HG02610 (cell line): ENCODE measurements at regions not wholly inside any gene's neighbourhood (a gene's known extent, or its start where the extent isn't known, plus 50 kb on each side); places are given as distances from the start of the nearest gene placed in this dataset.

Experiments
- ATAC-seq: cut with Tn5 transposase; IDR thresholded peaks from one replicate; pipeline ENCODE4 v1.9.1; 2021; ENCODE audit warnings: mild to moderate bottlenecking, moderate library complexity; ENCODE audit not compliant: unreplicated experiment

GRCh38 chr3:43932921-43933320, 242.2 kb downstream of the ABHD5 start:
- ATAC-seq, result no peak

GRCh38 chr3:43948013-43948412, 257.3 kb downstream of the ABHD5 start:
- ATAC-seq, result no peak

- ATAC-seq, result no peak
These were observed 258.9 kb downstream of the ABHD5 start for GRCh38 chr3:43949594-43949993.

DNA sequence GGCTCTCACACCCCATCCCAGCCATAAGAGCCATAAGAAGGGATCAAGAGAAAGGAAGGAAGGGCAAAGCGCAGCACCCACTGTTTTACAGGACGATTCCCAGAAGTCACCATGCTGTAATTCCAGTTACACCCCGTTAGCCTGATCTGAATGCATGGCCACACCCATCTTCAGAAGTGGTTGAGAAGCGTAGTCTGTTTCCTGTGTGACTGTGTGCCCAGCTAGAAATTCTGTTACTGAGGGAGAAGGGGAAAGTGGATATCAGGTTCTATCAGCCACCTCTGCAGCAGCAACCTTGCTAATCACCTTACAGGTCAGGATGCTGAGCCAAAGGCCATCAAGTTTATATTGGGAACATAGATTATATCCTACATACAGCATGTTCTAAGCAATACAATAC, 260.0 kb downstream of the ABHD5 start:
- no peak for ATAC-seq

- no peak for ATAC-seq
These were observed 261.1 kb downstream of the ABHD5 start for GRCh38 chr3:43951813-43952212.

DNA sequence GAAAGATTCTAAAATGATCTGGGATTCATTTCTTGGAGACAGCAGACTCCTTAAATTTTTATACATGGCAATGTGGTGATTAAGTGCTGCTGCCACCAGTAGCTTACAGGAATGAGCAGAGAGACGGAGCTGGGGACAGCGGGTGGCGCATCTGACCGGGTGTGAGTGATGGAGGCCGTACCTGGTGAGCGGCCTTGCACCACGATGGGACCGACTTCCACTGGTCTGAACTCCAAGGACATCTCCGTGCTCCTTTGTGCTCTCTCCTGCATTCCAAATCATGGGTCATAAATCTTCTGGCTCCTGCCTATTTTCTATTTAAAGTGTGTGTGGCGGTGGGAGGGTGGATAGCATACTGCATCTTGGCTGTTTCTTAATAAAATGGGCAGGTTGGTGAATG, 262.6 kb downstream of the ABHD5 start:
- no peak for ATAC-seq

GRCh38 chr3:43953814-43954692, 263.3 kb downstream of the ABHD5 start:
- no peak for ATAC-seq

DNA sequence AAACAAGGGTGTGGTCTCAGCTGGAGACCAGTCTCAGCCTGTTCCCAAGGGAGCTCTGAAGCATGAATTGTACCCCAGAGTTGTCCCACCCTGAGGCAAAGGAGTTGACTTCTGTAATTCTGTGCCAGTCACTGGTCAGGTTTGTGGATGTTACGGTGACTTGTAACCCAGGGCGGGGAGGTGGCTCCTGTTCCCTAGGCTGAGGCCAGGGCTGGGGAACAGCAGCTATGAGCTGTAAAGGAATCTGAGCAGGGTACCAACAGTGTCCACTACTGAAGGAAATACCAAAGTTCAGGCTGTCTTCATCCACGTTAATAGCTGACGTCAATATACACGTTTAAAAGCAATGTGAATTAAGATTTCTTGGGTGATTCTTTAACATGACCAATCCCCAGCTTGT, 266.2 kb downstream of the ABHD5 start:
- ATAC-seq, result no peak

DNA sequence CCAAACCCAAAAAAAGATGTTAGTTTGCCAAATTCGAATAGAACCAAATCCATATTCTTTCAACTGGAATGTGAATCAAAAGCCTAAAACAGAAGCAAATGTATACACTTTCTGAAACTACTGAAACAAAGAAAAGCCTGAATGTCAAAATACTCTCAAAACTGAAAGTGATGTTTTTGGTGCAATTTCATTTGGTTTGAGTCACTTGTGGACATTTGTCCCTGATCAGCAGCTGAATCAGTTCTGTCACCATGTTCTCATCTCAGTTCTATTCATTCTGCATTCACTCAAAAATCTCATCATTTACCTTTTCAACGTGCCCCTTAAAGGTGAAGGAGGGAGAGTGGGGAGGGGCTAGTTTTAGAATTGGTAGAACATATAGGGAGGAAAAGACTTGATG, 266.8 kb downstream of the ABHD5 start:
- no peak for ATAC-seq

- ATAC-seq, result no peak
These were observed 267.4 kb downstream of the ABHD5 start for GRCh38 chr3:43958005-43958770.

DNA sequence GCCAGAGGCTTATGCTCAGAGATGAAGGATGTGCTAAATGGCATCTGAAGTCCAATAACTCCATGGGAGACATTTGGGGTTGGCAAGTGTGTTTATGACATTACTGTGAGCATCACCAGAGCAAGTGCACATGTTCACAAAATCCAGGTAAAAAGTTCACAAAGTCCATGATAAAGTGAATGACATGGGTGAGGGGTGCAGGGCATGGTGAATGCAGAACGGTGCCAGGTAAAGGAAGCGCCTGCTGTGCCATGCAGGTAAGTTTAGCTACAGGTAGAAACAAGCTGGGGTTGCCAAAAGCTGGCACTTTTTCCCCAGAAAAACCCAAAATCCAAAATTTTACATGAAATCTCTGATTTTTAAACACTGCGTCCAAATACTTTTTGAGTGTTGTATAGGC, 268.2 kb downstream of the ABHD5 start:
- no peak for ATAC-seq

GRCh38 chr3:43959498-43960447, 269.0 kb downstream of the ABHD5 start:
- ATAC-seq, result no peak

GRCh38 chr3:43960448-43960840, 269.7 kb downstream of the ABHD5 start:
- no peak for ATAC-seq

GRCh38 chr3:43962043-43962442, 271.3 kb downstream of the ABHD5 start:
- ATAC-seq, result no peak

- no peak for ATAC-seq
These were observed 272.5 kb downstream of the ABHD5 start for GRCh38 chr3:43963208-43963607.

GRCh38 chr3:43964640-43965039, 273.9 kb downstream of the ABHD5 start:
- no peak for ATAC-seq

DNA sequence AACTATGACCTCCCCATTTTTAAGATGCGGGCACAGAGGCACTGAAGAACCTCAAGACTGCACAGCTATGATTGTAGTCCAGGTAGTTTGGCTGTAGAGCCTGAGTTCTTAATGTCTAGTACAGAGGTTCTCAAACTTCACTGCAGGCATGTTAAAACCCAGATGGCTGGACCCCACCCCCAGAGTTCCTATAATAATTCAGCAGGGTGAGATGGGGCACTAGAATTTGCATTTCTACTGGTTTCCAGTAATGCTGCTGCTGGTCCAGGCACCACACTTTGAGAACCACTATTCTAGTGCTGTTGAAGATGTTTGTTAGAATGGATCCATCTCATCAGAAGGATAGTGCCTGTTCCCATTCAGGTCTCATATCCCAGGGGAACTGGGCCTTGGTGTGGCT, 274.9 kb downstream of the ABHD5 start:
- no peak for ATAC-seq

- ATAC-seq, result no peak
These were observed 275.4 kb downstream of the ABHD5 start for GRCh38 chr3:43966126-43966525.

DNA sequence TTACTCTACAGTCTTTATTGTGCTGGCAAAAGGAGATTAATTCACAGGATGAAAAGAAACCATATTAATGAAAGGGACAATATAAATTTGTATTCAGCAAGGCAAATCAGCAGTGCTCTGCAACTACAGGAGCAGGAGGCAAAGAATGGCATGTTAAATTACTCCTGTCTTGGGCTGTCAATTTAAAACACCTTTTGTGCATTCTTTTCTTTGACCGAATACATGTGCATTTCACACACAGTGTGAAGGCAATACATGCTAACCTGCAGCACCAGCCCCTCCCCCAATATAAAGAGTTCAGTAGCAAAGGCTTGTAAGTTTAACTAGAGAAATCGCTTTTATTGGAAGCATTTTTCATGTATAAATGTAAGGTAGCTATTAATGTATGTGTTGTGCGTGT, 275.2 kb upstream of the TOPAZ1 start:
- no peak for ATAC-seq

DNA sequence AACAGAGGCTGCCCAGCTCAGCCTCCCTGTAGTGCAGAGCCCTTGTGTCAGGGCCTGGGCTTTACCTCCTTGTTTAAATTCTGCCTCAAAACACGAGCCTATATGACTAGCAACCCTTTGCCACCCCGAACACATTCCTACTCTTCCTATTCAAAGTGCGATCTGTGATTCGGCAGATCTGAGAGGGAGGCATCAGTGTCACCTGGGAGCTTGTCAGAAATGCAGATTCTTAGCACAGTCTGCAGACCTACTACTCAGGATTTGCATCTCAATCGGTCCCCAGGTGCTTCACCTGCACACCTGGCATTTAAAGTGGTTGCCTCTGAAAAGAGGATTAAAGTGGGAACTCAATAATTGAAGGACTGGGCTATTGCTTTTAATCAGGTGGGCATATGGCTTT, 273.2 kb upstream of the TOPAZ1 start:
- no peak for ATAC-seq

- no peak for ATAC-seq
These were observed 271.7 kb upstream of the TOPAZ1 start for GRCh38 chr3:43969944-43970343.
